SK-N-DZ (cell line): ENCODE measurements at regions not wholly inside any gene's neighbourhood (a gene's known extent, or its start where the extent isn't known, plus 50 kb on each side); places are given as distances from the start of the nearest gene placed in this dataset.
"Not testable (repeated sequence)": the region's sequence is repeated elsewhere in the genome, so short reads cannot be mapped to it uniquely, and the experiment has no call there.

Experiments
- DNase-seq: peaks from one replicate; pipeline ENCODE4 v3.0.0-alpha.2; 2015; ENCODE audit warnings: low spot score

GRCh38 chr21:18550361-18550760 lies 146.8 kb upstream of the TMPRSS15 start:
- DNase-seq, result no peak

- DNase-seq, result no peak
Measured at GRCh38 chr21:18553786-18554185, 150.2 kb upstream of the TMPRSS15 start.

GRCh38 chr21:18567770-18568169 lies 164.2 kb upstream of the TMPRSS15 start:
- DNase-seq, result not testable (repeated sequence)

GRCh38 chr21:18588001-18588662 lies 184.5 kb upstream of the TMPRSS15 start:
- DNase-seq, result no peak

GRCh38 chr21:18601146-18601545 lies 197.6 kb upstream of the TMPRSS15 start:
- no peak for DNase-seq

- DNase-seq, result no peak
Measured at GRCh38 chr21:18602711-18603110, 199.1 kb upstream of the TMPRSS15 start.

GRCh38 chr21:18603261-18603660 lies 199.7 kb upstream of the TMPRSS15 start:
- DNase-seq, result no peak

- no peak for DNase-seq
Measured at GRCh38 chr21:18603980-18604379, 200.4 kb upstream of the TMPRSS15 start.

- DNase-seq, result peak; percentile 52
Measured at GRCh38 chr21:18608226-18608625, 204.6 kb upstream of the TMPRSS15 start.

- no peak for DNase-seq
Measured at GRCh38 chr21:18614303-18614702, 210.7 kb upstream of the TMPRSS15 start.

- peak; percentile 42 for DNase-seq
Measured at GRCh38 chr21:18617291-18617690, 213.7 kb upstream of the TMPRSS15 start.

- DNase-seq, result no peak
Measured at GRCh38 chr21:18620436-18620835, 216.9 kb upstream of the TMPRSS15 start.

- DNase-seq, result no peak
Measured at GRCh38 chr21:18622383-18622782, 218.8 kb upstream of the TMPRSS15 start.

GRCh38 chr21:18630446-18630845 lies 226.9 kb upstream of the TMPRSS15 start:
- no peak for DNase-seq

GRCh38 chr21:18636897-18637296 lies 233.3 kb upstream of the TMPRSS15 start:
- no peak for DNase-seq

- DNase-seq, result no peak
Measured at GRCh38 chr21:18646116-18646515, 242.5 kb upstream of the TMPRSS15 start.

GRCh38 chr21:18655931-18656330 lies 252.3 kb upstream of the TMPRSS15 start:
- no peak for DNase-seq

GRCh38 chr21:18661842-18662241 lies 258.3 kb upstream of the TMPRSS15 start:
- no peak for DNase-seq

GRCh38 chr21:18663663-18664062 lies 260.1 kb upstream of the TMPRSS15 start:
- no peak for DNase-seq

GRCh38 chr21:18666725-18667124 lies 263.1 kb upstream of the TMPRSS15 start:
- DNase-seq, result no peak

GRCh38 chr21:18673789-18674188 lies 270.2 kb upstream of the TMPRSS15 start:
- no peak for DNase-seq

GRCh38 chr21:18677632-18678031 lies 274.0 kb upstream of the TMPRSS15 start:
- no peak for DNase-seq

- no peak for DNase-seq
Measured at GRCh38 chr21:18705971-18706370, 302.4 kb upstream of the TMPRSS15 start.

- DNase-seq, result no peak
Measured at GRCh38 chr21:18711662-18712061, 308.1 kb upstream of the TMPRSS15 start.
